ENCODE measurements at regions not wholly inside any gene's neighbourhood (a gene's known extent, or its start where the extent isn't known, plus 50 kb on each side); places are given as distances from the start of the nearest gene placed in this dataset.

- Histone ChIP-seq H3K36me3 (ENCODE audit: control insufficient read depth, insufficient read depth, low read length) (no peaks in the 10 kb centered on the region), H3K4me3 (ENCODE audit: low read depth, low read length) (no peak overlapping the region), H3K27me3 (ENCODE audit: control insufficient read depth, insufficient read depth, low read length) (no peaks in the 10 kb centered on the region)
- FAIRE-seq (no peak), DNase-seq (ENCODE audit: low read depth) (no peak)
- TF ChIP-seq CTCF (IDR thresholded peaks at IDR 0.05; ENCODE audit: insufficient read depth, low read length, severe bottlenecking): no peak
Observed at GRCh38 chr16:26727848-26728247, 338.9 kb upstream of the C16orf82 start.

GRCh38 chr16:26729951-26730541, 336.7 kb upstream of the C16orf82 start:
- no peak overlapping the region for H3K4me3 ChIP-seq (ENCODE audit: low read depth, low read length)
- no peak for DNase-seq (ENCODE audit: low read depth)
- no peak for TF ChIP-seq CTCF (IDR thresholded peaks at IDR 0.05; ENCODE audit: insufficient read depth, low read length, severe bottlenecking)
- FAIRE-seq: no peak
- no peaks in the 10 kb centered on the region for H3K27me3 ChIP-seq (ENCODE audit: control insufficient read depth, insufficient read depth, low read length)
- no peaks in the 10 kb centered on the region for H3K36me3 ChIP-seq (ENCODE audit: control insufficient read depth, insufficient read depth, low read length)

GRCh38 chr16:26731729-26732128, 335.0 kb upstream of the C16orf82 start:
- DNase-seq (ENCODE audit: low read depth) (no peak), FAIRE-seq (no peak)
- no peak for TF ChIP-seq CTCF (IDR thresholded peaks at IDR 0.05; ENCODE audit: insufficient read depth, low read length, severe bottlenecking)
- Histone ChIP-seq H3K4me3 (ENCODE audit: low read depth, low read length) (no peak overlapping the region), H3K36me3 (ENCODE audit: control insufficient read depth, insufficient read depth, low read length) (no peaks in the 10 kb centered on the region), H3K27me3 (ENCODE audit: control insufficient read depth, insufficient read depth, low read length) (no peaks in the 10 kb centered on the region)

- no peaks in the 10 kb centered on the region for H3K36me3 ChIP-seq (ENCODE audit: control insufficient read depth, insufficient read depth, low read length)
- no peak for DNase-seq (ENCODE audit: low read depth)
- H3K27me3 ChIP-seq (ENCODE audit: control insufficient read depth, insufficient read depth, low read length): no peaks in the 10 kb centered on the region
- H3K4me3 ChIP-seq (ENCODE audit: low read depth, low read length): no peak overlapping the region
- TF ChIP-seq CTCF (IDR thresholded peaks at IDR 0.05; ENCODE audit: insufficient read depth, low read length, severe bottlenecking): no peak
- FAIRE-seq: no peak
Observed at GRCh38 chr16:26733710-26734109, 333.0 kb upstream of the C16orf82 start.

GRCh38 chr16:26735521-26735920, 331.2 kb upstream of the C16orf82 start:
- no peak for DNase-seq (ENCODE audit: low read depth)
- no peak for FAIRE-seq

More at GRCh38 chr16:26735521-26735920, 331.2 kb upstream of the C16orf82 start:
- H3K27me3 ChIP-seq (ENCODE audit: control insufficient read depth, insufficient read depth, low read length): no peaks in the 10 kb centered on the region
- no peak for TF ChIP-seq CTCF (IDR thresholded peaks at IDR 0.05; ENCODE audit: insufficient read depth, low read length, severe bottlenecking)
- no peaks in the 10 kb centered on the region for H3K36me3 ChIP-seq (ENCODE audit: control insufficient read depth, insufficient read depth, low read length)
- no peak overlapping the region for H3K4me3 ChIP-seq (ENCODE audit: low read depth, low read length)

Measured in bronchial epithelial cell (primary cell).